Forelimb muscle (tissue), 1 donor: ENCODE measurements at regions not wholly inside any gene's neighbourhood (a gene's known extent, or its start where the extent isn't known, plus 50 kb on each side); places are given as distances from the start of the nearest gene placed in this dataset.

Source experiments
- DNase-seq: peaks from one replicate; pipeline ENCODE4 v3.0.0-alpha.2; 2013; ENCODE audit warnings: low read depth

DNA sequence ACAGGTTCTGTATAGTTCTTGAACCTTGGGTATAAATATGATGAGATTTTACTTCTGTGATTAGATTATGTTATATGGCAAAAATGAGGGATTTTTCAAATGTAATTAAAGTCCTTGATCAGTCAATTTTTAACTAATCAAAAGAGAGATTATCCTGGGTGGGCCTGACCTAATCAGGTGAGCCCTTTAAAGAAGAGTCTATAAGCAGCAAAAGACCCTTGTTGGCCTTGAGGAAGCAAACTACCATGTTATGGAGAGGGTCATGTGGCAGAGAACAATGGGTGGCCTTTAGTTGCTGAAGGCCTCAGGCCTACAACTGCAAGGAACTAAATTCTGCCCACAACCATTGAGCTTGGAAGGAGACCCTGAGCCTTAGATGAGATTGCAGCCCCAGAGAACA, 102.5 kb upstream of the RIPOR2 start:
- no peak for DNase-seq

GRCh38 chr6:25038999-25039398, 103.2 kb upstream of the RIPOR2 start:
- DNase-seq, result no peak

GRCh38 chr6:25041485-25042035, 105.8 kb upstream of the RIPOR2 start:
- no peak for DNase-seq

GRCh38 chr6:25042036-25042521, 106.3 kb upstream of the RIPOR2 start:
- no peak for DNase-seq

DNA sequence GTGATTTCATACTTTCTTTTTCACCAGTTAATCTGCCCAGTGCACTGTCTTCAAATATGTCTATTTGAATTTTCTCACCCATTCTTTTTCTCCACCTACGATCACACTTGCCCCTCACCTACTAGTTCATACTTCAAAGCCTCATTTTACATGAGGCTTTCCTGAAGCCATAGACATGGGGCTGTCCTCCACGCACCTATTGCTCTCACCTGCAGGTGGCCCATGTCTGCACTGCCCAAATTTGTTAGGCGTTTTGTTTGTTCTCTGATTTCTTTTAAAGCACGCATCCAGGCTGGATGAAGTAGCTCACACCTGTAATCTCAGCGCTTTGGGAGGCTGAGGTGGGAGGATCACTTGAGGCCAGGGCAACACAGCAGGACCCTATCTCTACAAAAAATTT, 106.8 kb upstream of the RIPOR2 start:
- DNase-seq, result no peak

GRCh38 chr6:25042984-25043725, 107.4 kb upstream of the RIPOR2 start:
- DNase-seq, result no peak

GRCh38 chr6:25043892-25044291, 108.1 kb upstream of the RIPOR2 start:
- DNase-seq, result no peak

- DNase-seq, result no peak
These were observed 111.2 kb upstream of the RIPOR2 start for GRCh38 chr6:25046942-25047341.

DNA sequence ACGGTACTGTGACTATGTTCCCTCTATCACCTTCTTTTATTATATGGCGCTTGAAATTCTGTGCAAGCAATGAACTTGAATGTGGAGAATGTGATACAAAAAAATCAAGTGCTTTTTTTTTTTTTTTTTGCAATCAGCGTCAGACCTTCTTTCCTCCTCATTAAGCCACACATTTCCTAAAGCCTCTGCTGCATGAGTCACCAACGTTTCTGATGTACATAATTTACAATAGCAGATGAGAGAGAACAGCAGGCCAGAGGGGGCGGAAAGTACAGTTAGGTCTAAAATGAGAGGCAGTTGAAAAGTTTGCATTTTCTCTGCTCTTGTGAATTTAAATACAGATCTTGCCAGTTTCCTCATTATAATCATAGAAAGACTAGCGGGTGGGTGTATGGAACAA, 114.6 kb upstream of the RIPOR2 start:
- no peak for DNase-seq

DNA sequence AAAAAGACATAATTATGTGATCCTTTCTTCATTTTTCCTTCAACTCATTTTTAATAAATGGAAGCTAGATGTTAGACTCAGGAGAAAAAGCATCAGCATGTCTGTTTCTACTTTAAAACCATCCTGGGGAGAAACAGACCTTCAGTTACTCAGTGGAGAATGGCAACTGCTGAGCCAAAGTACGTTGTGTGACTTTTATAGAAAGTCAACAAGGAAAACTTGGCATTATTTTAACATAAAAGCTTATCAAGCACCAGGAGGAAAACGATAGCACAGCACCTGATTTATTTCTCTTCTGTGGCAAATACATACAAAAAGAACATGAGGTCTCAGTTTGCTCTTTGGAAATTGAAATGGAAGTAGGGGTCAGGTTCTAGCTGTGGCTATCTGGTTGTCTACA, 115.3 kb upstream of the RIPOR2 start:
- no peak for DNase-seq

GRCh38 chr6:25052181-25052580, 116.4 kb upstream of the RIPOR2 start:
- no peak for DNase-seq

- DNase-seq, result no peak
These were observed 118.2 kb upstream of the RIPOR2 start for GRCh38 chr6:25053875-25054371.

- DNase-seq, result no peak
These were observed 118.7 kb upstream of the RIPOR2 start for GRCh38 chr6:25054469-25054868.

DNA sequence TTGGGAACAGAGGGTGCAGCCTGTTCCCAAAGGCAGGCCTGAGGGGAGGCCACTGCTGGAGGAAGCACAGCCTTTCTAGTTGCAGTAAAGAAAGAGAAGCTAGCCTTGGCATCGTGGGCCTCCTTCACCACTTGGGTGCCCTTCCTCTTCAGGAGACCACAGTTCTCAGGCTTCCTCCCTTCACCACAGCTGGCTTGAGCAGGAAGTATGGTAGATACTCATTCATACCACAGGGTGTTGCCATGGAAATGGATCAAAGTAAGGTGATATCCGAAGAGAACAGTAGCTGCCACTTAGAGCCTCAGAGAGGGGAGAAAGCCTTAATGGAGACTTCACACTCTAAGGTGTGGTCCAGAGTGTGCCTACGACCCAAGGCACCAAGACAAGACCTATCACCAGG, 120.4 kb upstream of the RIPOR2 start:
- DNase-seq, result no peak

- no peak for DNase-seq
These were observed 121.5 kb upstream of the RIPOR2 start for GRCh38 chr6:25057111-25057905.

DNA sequence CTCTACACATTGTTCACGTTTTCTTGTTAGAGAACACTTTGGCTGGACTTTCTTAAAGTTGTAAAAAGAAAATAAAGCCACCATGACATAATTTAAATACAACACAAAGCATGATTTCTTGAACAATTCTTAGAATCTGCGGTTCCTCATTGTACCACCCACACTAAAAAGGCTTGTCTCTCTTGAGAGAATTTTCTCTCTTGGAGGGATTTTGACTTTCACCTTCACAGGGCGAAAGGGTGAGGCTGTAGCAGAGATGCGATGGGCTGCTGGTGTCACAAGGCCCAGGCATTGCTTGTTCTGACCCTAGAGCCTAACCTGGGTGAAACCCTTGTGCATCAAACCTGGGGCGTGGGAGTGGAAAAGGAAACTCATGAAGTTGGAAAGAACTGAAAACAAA, 122.7 kb upstream of the RIPOR2 start:
- no peak for DNase-seq

- DNase-seq, result no peak
These were observed 123.2 kb upstream of the RIPOR2 start for GRCh38 chr6:25058941-25059340.

GRCh38 chr6:25060522-25060921, 124.8 kb upstream of the RIPOR2 start:
- no peak for DNase-seq

GRCh38 chr6:25061289-25061936, 125.7 kb upstream of the RIPOR2 start:
- DNase-seq, result no peak

- DNase-seq, result no peak
These were observed 126.5 kb upstream of the RIPOR2 start for GRCh38 chr6:25062070-25062811.

DNA sequence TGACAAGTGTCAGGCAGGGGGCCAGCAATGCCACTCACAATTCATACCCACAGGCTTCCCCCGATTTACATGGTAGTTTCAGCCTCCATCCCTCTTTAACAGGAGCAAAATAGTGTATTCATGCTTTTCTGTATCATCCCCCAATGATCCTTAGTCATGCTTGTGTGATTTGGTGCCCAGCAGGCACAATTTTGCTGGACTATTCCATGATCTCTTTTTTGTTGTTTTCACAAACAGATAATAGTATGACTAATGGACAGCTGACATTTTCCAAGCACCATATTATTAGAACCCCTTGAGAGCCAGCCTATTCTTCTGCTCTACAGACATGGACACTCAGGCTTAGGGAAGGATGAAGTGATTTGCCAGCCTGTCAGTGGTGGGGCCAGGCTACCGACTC, 128.2 kb upstream of the RIPOR2 start:
- no peak for DNase-seq
